B cell (primary cell): ENCODE measurements at regions not wholly inside any gene's neighbourhood (a gene's known extent, or its start where the extent isn't known, plus 50 kb on each side); places are given as distances from the start of the nearest gene placed in this dataset.

Source experiments
- CTCF ChIP-seq: fragments of 200-600 bp; IDR thresholded peaks from one replicate; pipeline ENCODE4 v1.8.0; 2022; ENCODE audit warnings: antibody characterized with exemption, mild to moderate bottlenecking
- EZH2 ChIP-seq: IDR thresholded peaks from 2 replicates; pipeline ENCODE4 v1.6.1; 2012; ENCODE audit warnings: borderline replicate concordance, low read depth, mild to moderate bottlenecking, moderate library complexity, low read length; ENCODE audit not compliant: insufficient read depth, poor library complexity, severe bottlenecking

DNA sequence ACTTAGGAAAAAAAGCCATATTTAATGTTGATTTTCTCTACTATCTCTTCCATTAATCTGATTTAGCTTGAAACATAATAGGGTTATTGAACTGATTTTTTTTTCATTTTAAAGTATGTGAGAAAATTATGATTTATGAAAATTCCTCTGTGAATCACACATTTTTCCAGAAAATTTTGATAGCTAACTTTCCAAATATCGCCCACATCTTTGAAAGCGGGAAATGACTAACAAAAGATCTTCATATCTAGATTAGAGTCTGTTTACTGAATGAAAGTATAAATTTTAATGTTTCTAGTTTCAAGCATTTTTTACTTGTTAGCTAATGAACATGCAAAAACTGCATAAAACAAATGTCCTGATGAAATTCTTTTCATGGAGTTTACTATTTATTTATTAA, 97.4 kb downstream of the POSTN start:
- TF ChIP-seq EZH2, result no peak
- TF ChIP-seq CTCF, result no peak
